Bronchial epithelial cell (primary cell): ENCODE measurements at regions not wholly inside any gene's neighbourhood (a gene's known extent, or its start where the extent isn't known, plus 50 kb on each side); places are given as distances from the start of the nearest gene placed in this dataset.
"Not testable (repeated sequence)": the region's sequence is repeated elsewhere in the genome, so short reads cannot be mapped to it uniquely, and the experiment has no call there.

ENCODE experiments used
- DNase-seq: peaks from one replicate; pipeline ENCODE4 v3.0.0-alpha.2; 2010; ENCODE audit warnings: low read depth
- FAIRE-seq: peaks from 2 replicates; lab custom pipeline; 2011; peaks lifted over from hg19 to GRCh38; lab: Jason Lieb, UNC
- H3K27me3 ChIP-seq: 2 replicates; pipeline ENCODE4 v1.5.1; 2011; ENCODE audit warnings: low read length; ENCODE audit not compliant: control insufficient read depth, insufficient read depth
- H3K36me3 ChIP-seq: 2 replicates; pipeline ENCODE4 v1.5.1; 2011; ENCODE audit warnings: low read length; ENCODE audit not compliant: control insufficient read depth, insufficient read depth
- H3K4me3 ChIP-seq: 2 replicates; pipeline ENCODE4 v1.5.1; 2011; ENCODE audit warnings: mild to moderate bottlenecking, low read depth, low read length, control low read depth
- CTCF ChIP-seq: IDR thresholded peaks from 2 replicates; pipeline ENCODE4 v1.5.1; 2011; ENCODE audit warnings: mild to moderate bottlenecking, moderate library complexity, low read length, control low read depth, inconsistent platforms; ENCODE audit not compliant: insufficient read depth, severe bottlenecking

- no peaks in the 10 kb centered on the region for H3K27me3 ChIP-seq
- no peaks in the 10 kb centered on the region for H3K36me3 ChIP-seq
- H3K4me3 ChIP-seq = no peak overlapping the region
- FAIRE-seq = no peak
- no peak for TF ChIP-seq CTCF
- no peak for DNase-seq
Measured at GRCh38 chr6:51137777-51138176, 319.1 kb downstream of the TFAP2B start.

- DNase-seq (no peak), FAIRE-seq (no peak)
- H3K36me3 ChIP-seq = no peaks in the 10 kb centered on the region
- no peak for TF ChIP-seq CTCF
- H3K27me3 ChIP-seq = no peaks in the 10 kb centered on the region
- H3K4me3 ChIP-seq = no peak overlapping the region
Measured at GRCh38 chr6:51139950-51140385, 321.3 kb downstream of the TFAP2B start.

DNA sequence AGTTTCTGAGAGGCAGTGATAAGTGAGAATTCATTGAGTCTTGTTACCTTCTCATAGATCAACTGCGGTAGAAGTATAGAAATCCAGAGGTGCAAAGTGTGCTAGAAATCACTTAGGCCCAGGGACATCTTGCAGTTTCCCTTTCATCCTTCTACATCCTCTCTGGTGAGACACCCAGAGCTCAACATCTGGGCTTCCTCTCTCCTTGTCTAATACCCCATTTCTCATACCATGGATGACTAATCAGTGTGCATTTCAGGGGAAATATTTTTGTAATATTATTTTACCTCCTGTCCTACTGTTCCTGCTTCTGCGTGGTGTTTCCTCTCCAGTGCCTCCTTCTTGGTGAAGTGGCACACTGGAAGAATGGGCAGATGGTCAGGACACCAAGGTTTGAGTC is 322.4 kb downstream of the TFAP2B start:
- no peaks in the 10 kb centered on the region for H3K36me3 ChIP-seq
- DNase-seq = no peak
- no peak for FAIRE-seq
- no peak for TF ChIP-seq CTCF
- no peaks in the 10 kb centered on the region for H3K27me3 ChIP-seq
- H3K4me3 ChIP-seq = no peak overlapping the region

- FAIRE-seq (no peak), DNase-seq (peak; percentile 52)
- no peak for TF ChIP-seq CTCF
- Histone ChIP-seq H3K36me3 (no peaks in the 10 kb centered on the region), H3K27me3 (no peaks in the 10 kb centered on the region), H3K4me3 (no peak overlapping the region)
Measured at GRCh38 chr6:51147756-51148155, 329.1 kb downstream of the TFAP2B start.

- FAIRE-seq (no peak), DNase-seq (no peak)
- no peak for TF ChIP-seq CTCF
- Histone ChIP-seq H3K27me3 (no peaks in the 10 kb centered on the region), H3K36me3 (no peaks in the 10 kb centered on the region), H3K4me3 (no peak overlapping the region)
Measured at GRCh38 chr6:51152594-51152993, 333.9 kb downstream of the TFAP2B start.

- DNase-seq (no peak), FAIRE-seq (no peak)
- Histone ChIP-seq H3K27me3 (no peaks in the 10 kb centered on the region), H3K36me3 (no peaks in the 10 kb centered on the region), H3K4me3 (no peak overlapping the region)
- no peak for TF ChIP-seq CTCF
Measured at GRCh38 chr6:51153109-51153508, 334.4 kb downstream of the TFAP2B start.

- H3K4me3 ChIP-seq, DNase-seq, FAIRE-seq, H3K36me3 ChIP-seq, H3K27me3 ChIP-seq: not testable (repeated sequence)
Measured at GRCh38 chr6:51154925-51155324, 336.3 kb downstream of the TFAP2B start.

- not testable (repeated sequence) for DNase-seq, H3K4me3 ChIP-seq, FAIRE-seq, H3K27me3 ChIP-seq, H3K36me3 ChIP-seq
Measured at GRCh38 chr6:51159260-51159659, 340.6 kb downstream of the TFAP2B start.
